Fibroblast of the aortic adventitia (primary cell): ENCODE measurements at regions not wholly inside any gene's neighbourhood (a gene's known extent, or its start where the extent isn't known, plus 50 kb on each side); places are given as distances from the start of the nearest gene placed in this dataset.

ENCODE experiments used
- DNase-seq: peaks from one replicate; pipeline ENCODE4 v3.0.0-alpha.2; 2010; ENCODE audit warnings: low read depth
- H3K4me3 ChIP-seq: 2 replicates; pipeline ENCODE4 v1.5.1; 2011; ENCODE audit warnings: low read depth, mild to moderate bottlenecking, control low read depth, low read length, moderate library complexity
- TF ChIP-seq, protein P1 (sequence below): IDR thresholded peaks from 2 replicates; pipeline ENCODE4 v1.5.1; 2011; ENCODE audit warnings: mild to moderate bottlenecking, low read length, control low read depth, inconsistent platforms; ENCODE audit not compliant: insufficient read depth

DNA sequence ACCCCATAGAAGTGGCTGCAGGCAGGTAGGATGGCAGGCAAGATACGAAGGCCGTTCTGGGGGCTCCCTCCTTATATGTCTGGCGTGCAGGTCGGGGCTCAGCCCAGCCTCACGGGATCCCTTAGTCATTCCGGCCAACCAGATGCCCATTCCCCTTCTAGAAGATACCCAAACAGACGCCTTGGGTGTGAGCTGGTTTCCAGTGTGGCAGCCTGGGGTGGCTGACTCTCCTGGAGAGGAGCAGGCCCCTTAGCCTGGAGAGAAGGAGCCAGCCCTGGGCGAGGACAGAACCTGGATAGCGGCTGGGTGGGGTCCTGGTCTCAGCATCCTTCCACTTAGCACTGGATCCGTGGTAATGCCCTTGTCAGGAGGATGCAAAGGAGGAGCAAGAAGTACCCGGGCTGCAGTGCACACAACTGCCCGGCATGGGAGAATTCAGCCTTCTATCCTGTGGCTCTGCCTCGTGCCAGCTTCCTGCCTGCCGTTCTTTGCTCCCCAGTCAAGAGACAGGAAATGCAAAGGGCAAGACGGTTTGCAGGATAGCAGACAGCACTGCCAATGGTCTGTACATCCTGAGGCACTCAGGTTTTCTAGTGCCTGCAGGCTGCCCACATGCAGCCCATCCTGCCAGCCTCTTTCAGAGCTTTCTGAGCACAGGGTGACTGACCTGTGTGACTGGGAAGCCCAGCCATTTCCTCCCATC is 56.7 kb upstream of the WASF3 start:
- no peak for DNase-seq
- TF ChIP-seq, protein P1, sequence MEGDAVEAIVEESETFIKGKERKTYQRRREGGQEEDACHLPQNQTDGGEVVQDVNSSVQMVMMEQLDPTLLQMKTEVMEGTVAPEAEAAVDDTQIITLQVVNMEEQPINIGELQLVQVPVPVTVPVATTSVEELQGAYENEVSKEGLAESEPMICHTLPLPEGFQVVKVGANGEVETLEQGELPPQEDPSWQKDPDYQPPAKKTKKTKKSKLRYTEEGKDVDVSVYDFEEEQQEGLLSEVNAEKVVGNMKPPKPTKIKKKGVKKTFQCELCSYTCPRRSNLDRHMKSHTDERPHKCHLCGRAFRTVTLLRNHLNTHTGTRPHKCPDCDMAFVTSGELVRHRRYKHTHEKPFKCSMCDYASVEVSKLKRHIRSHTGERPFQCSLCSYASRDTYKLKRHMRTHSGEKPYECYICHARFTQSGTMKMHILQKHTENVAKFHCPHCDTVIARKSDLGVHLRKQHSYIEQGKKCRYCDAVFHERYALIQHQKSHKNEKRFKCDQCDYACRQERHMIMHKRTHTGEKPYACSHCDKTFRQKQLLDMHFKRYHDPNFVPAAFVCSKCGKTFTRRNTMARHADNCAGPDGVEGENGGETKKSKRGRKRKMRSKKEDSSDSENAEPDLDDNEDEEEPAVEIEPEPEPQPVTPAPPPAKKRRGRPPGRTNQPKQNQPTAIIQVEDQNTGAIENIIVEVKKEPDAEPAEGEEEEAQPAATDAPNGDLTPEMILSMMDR, result no peak
- no peak overlapping the region for H3K4me3 ChIP-seq

GRCh38 chr13:26501641-26502040 is 55.8 kb upstream of the WASF3 start:
- H3K4me3 ChIP-seq, result no peak overlapping the region
- TF ChIP-seq, protein P1, result no peak
- DNase-seq, result no peak

DNA sequence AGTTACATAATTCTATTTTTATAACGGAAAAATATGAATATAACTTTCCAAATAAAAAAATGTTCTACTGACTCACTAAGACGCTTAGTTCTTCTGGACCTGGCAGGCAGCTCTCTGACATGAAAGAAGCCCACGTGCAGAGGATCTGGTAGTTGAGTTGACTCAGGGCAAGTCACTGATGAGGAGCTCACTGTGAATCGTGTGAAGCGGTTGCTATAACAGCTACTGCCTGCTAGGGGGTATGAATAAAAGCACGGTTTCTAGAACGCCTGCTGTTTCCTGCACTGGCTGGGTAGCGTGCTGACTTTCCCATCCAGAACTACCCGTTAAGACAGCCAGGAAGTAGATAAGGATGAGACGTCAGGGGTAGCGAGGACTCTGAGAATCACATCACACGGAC is 54.7 kb upstream of the WASF3 start:
- TF ChIP-seq, protein P1, result peak; percentile 49
- peak; percentile 88 for DNase-seq
- H3K4me3 ChIP-seq, result no peak overlapping the region

DNA sequence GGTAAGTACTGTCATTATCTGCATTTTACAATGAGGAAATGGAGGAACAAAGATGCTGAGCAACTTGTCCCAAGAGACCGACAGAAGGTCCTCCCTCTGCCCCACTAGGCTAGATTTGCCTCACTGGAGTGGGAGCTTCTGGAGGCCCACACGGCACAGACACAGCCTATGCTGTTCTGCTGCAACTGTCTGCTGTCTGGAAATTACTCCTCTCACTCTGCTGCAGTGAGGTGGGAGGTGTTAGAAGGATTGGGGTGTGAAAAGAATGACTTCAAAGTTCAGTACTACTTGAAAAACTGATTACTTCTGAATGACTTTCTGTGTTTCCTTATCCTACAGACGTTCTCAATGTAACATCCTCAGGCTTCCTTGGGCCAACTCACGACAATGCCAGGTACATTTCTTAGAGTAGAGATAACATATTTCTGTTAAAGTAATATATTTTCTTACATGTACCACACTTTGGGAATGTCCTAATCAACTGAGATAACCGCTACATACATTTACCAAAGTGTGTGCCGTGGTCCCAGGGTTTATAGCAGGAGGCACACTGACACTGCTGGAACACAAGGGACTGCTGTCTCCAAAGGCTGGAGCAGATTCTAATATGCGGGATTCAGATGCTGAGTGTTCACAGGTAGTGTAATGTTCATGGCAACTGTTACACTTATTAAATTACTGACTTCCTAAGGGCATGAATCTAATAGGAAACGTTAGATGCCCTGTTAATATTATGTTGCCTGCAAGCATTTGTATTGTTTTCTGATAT is 53.5 kb upstream of the WASF3 start:
- no peak overlapping the region for H3K4me3 ChIP-seq
- TF ChIP-seq, protein P1, result no peak
- DNase-seq, result no peak
